ENCODE measurements at regions not wholly inside any gene's neighbourhood (a gene's known extent, or its start where the extent isn't known, plus 50 kb on each side); places are given as distances from the start of the nearest gene placed in this dataset.

GRCh38 chr2:234409590-234409989 lies 87.3 kb downstream of the ARL4C start:
- no peak for DNase-seq
- ChIA-PET CTCF (interaction anchor here (1.5 kb wide), 1 partner anchor 120 kb away, joined by 3 read pairs; no protein-coding TSS in a partner anchor), POLR2A (no interaction called here)
- Mint-ChIP-seq H3K27me3 (ENCODE audit: low read depth) (no peaks in the 10 kb centered on the region), H3K4me3 (no peak overlapping the region), H3K4me1 (ENCODE audit: low read depth) (peaks cover 11% of the 10 kb centered on the region), H3K27ac (no peak overlapping the region), H3K36me3 (ENCODE audit: low read depth) (no peaks in the 10 kb centered on the region), H3K9me3 (ENCODE audit: insufficient read depth) (no peaks in the 10 kb centered on the region)
- no peak for ATAC-seq

DNA sequence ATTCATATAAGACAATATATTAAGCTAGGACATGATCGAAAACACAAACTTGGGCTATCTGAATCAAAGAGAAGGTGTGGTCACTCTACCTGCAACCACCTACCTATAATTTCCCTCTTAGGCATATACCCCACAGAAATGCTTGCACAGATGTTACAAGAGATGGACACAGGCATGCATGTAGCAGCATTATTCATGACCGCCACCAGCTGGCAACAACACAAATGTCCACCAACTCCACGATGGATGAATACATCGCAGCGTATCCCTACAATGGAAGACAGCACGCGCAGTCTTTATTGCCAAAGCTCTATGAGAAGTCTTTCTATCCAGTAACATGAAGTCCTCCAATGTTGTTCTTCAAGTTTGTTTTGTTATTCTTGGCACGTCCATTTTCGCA lies 90.8 kb downstream of the ARL4C start:
- H3K9me3 Mint-ChIP-seq (ENCODE audit: insufficient read depth), result no peaks in the 10 kb centered on the region
- H3K27ac Mint-ChIP-seq, result no peak overlapping the region
- H3K36me3 Mint-ChIP-seq (ENCODE audit: low read depth), result peaks cover under 1% of the 10 kb centered on the region
- H3K4me3 Mint-ChIP-seq, result no peak overlapping the region
- H3K4me1 Mint-ChIP-seq (ENCODE audit: low read depth), result peaks cover 34% of the 10 kb centered on the region
- no peaks in the 10 kb centered on the region for H3K27me3 Mint-ChIP-seq (ENCODE audit: low read depth)
- ChIA-PET CTCF (no interaction called here), POLR2A (no interaction called here)
- no peak for DNase-seq
- ATAC-seq, result no peak

DNA sequence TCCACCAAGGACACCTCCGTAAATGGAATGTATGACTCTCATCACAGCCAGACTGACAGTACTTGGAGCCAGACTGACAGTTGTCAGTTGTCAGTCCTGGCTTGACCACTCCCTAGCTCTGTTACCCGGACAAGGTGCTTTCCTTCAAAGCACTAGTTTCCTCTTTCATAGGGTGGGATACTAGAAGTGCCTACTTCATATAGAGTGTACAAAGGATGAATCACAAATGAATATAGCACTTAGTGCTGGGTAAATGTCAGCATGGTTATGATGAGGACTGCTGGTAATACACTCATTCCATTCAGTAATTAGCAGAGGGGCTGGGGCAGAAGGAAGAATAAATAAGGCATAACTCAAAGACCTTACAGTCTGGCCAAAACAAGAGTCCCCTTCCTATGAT lies 91.4 kb downstream of the ARL4C start:
- no peaks in the 10 kb centered on the region for H3K27me3 Mint-ChIP-seq (ENCODE audit: low read depth)
- H3K27ac Mint-ChIP-seq, result no peak overlapping the region
- H3K4me1 Mint-ChIP-seq (ENCODE audit: low read depth), result peaks cover 40% of the 10 kb centered on the region
- H3K36me3 Mint-ChIP-seq (ENCODE audit: low read depth), result peaks cover 5% of the 10 kb centered on the region
- ChIA-PET POLR2A (interaction anchor here (0.6 to 0.8 kb wide), 2 partner anchors 91 to 911 kb away, joined by 3 to 4 read pairs; partner anchors contain the start of gene ARL4C), CTCF (interaction anchor here (0.7 kb wide), 1 partner anchor 83 kb away, joined by 3 read pairs; no protein-coding TSS in a partner anchor)
- no peaks in the 10 kb centered on the region for H3K9me3 Mint-ChIP-seq (ENCODE audit: insufficient read depth)
- ATAC-seq (no peak), DNase-seq (no peak)
- no peak overlapping the region for H3K4me3 Mint-ChIP-seq

DNA sequence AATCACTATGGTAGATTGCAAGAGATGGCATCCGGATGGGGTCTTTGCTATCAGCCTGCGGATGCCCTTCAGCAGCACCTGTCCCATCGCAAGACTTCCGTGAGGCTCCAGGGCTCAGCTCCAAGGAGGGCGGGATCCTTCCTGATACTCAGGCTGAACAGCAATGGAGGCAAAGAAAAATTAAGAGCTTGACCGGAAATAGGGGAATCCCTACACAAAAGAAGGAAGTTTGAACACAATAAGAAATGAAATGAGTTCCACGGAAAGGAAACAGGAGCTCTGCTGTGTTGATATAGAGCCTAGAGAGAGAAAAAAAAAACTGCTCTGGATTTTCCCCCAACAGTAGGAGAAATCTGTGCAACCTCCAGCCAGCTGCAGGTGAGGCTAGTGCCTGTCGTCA lies 91.9 kb downstream of the ARL4C start:
- POLR2A ChIA-PET, result interaction anchor here (0.6 to 0.8 kb wide), 2 partner anchors 92 to 910 kb away, joined by 3 to 4 read pairs; partner anchors contain the start of gene ARL4C
- H3K4me3 Mint-ChIP-seq, result no peak overlapping the region
- no peaks in the 10 kb centered on the region for H3K9me3 Mint-ChIP-seq (ENCODE audit: insufficient read depth)
- no peak for ATAC-seq
- H3K27ac Mint-ChIP-seq, result no peak overlapping the region
- DNase-seq, result no peak
- no peaks in the 10 kb centered on the region for H3K27me3 Mint-ChIP-seq (ENCODE audit: low read depth)
- H3K4me1 Mint-ChIP-seq (ENCODE audit: low read depth), result peaks cover 44% of the 10 kb centered on the region
- CTCF ChIA-PET, result interaction anchor here (0.7 kb wide), 1 partner anchor 84 kb away, joined by 3 read pairs; no protein-coding TSS in a partner anchor
- H3K36me3 Mint-ChIP-seq (ENCODE audit: low read depth), result peaks cover 6% of the 10 kb centered on the region

GRCh38 chr2:234403751-234404150 lies 93.1 kb downstream of the ARL4C start:
- POLR2A ChIA-PET, result interaction anchor here (1.3 kb wide), 2 partner anchors 22 to 51 kb away, joined by 3 read pairs; no protein-coding TSS in a partner anchor
- H3K4me1 Mint-ChIP-seq (ENCODE audit: low read depth), result peaks cover 51% of the 10 kb centered on the region
- H3K27ac Mint-ChIP-seq, result no peak overlapping the region

GRCh38 chr2:234403074-234403473 lies 93.8 kb downstream of the ARL4C start:
- peaks cover 54% of the 10 kb centered on the region for H3K4me1 Mint-ChIP-seq (ENCODE audit: low read depth)
- H3K27me3 Mint-ChIP-seq (ENCODE audit: low read depth), result no peaks in the 10 kb centered on the region
- DNase-seq (no peak), ATAC-seq (no peak)
- ChIA-PET CTCF (interaction anchor here (1.0 to 1.1 kb wide), 2 partner anchors 19 to 112 kb away, joined by 3 read pairs; no protein-coding TSS in a partner anchor), POLR2A (interaction anchor here (1.3 kb wide), 2 partner anchors 23 to 52 kb away, joined by 3 read pairs; no protein-coding TSS in a partner anchor)
- H3K27ac Mint-ChIP-seq, result no peak overlapping the region
- no peak overlapping the region for H3K4me3 Mint-ChIP-seq
- peaks cover 9% of the 10 kb centered on the region for H3K36me3 Mint-ChIP-seq (ENCODE audit: low read depth)
- H3K9me3 Mint-ChIP-seq (ENCODE audit: insufficient read depth), result no peaks in the 10 kb centered on the region

More at GRCh38 chr2:234403751-234404150, 93.1 kb downstream of the ARL4C start:
- Mint-ChIP-seq H3K9me3 (ENCODE audit: insufficient read depth) (no peaks in the 10 kb centered on the region), H3K27me3 (ENCODE audit: low read depth) (no peaks in the 10 kb centered on the region), H3K4me3 (no peak overlapping the region), H3K36me3 (ENCODE audit: low read depth) (peaks cover 9% of the 10 kb centered on the region)
- CTCF ChIA-PET, result interaction anchor here (1.0 to 1.1 kb wide), 2 partner anchors 19 to 268 kb away, joined by 3 to 4 read pairs; no protein-coding TSS in a partner anchor
- no peak for DNase-seq
- ATAC-seq, result no peak

DNA sequence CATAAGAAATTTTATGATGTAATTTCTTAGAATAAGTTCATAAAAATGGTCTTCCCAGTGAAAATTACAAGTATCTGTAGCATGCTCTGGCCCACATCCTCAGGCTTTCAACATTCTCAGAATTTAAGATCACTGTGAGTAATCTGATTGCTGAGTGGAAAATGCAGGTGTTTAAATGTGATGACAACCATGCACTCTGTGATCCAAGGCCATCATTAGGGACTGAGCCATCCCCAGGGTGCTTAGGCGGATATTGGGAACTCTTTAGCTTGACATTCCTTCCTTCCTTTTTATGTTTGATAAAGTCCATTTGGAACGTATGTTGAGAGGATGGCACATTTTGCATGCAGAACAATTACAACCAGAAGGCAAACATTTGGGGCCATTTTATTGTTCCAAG lies 95.5 kb downstream of the ARL4C start:
- peaks cover 9% of the 10 kb centered on the region for H3K36me3 Mint-ChIP-seq (ENCODE audit: low read depth)
- H3K27ac Mint-ChIP-seq, result peak overlapping the region; percentile 86
- ChIA-PET POLR2A (interaction anchor here (0.6 to 1.8 kb wide), 4 partner anchors 21 to 110 kb away, joined by 3 to 8 read pairs (median 4); no protein-coding TSS in a partner anchor), CTCF (no interaction called here)
- peak; percentile 45 for DNase-seq
- no peak overlapping the region for H3K4me3 Mint-ChIP-seq
- H3K9me3 Mint-ChIP-seq (ENCODE audit: insufficient read depth), result no peaks in the 10 kb centered on the region
- ATAC-seq, result peak; percentile 78
- H3K27me3 Mint-ChIP-seq (ENCODE audit: low read depth), result no peaks in the 10 kb centered on the region
- peaks cover 50% of the 10 kb centered on the region for H3K4me1 Mint-ChIP-seq (ENCODE audit: low read depth)

DNA sequence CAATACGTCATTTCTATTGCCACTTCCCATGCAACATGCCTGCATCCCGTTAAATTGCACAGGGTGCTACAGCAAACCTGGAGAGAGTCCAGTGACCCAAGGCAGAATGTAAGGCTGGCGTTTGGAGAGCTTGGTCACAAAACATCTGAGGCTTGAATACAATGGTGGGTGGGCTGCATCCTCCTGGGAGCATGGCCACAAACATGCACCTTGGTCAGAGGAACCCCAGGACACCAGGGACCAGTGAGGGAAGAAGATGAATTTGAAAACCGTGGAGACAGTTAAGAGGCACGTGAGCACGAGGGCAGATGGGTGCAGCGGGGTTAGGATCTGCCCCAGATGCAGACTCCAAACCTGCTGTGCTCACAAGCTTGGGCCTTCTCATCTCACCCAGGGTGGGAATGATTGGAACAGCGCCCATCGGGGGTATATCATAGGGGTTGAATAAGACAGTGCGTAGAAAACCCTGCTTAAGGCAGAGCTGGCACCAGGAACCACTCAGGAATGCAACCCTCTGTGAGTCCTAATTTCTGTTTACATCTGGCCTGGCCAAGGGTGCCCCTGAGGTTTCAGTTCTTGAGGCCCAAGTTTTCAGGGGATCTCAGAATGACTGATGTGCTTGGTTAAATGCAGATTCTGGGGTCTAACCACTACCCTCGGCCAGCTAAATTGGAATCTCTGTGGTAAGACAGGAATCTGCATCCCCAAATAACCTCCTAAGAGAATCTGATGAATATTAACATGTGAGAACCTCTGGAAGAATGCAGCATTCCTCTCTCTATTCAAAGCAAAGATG lies 97.2 kb downstream of the ARL4C start:
- no peak for DNase-seq
- H3K27me3 Mint-ChIP-seq (ENCODE audit: low read depth), result no peaks in the 10 kb centered on the region
- H3K4me3 Mint-ChIP-seq, result no peak overlapping the region
- H3K9me3 Mint-ChIP-seq (ENCODE audit: insufficient read depth), result no peaks in the 10 kb centered on the region
- peaks cover 9% of the 10 kb centered on the region for H3K36me3 Mint-ChIP-seq (ENCODE audit: low read depth)
- ATAC-seq, result no peak
- H3K27ac Mint-ChIP-seq, result peak overlapping the region; percentile 77
- H3K4me1 Mint-ChIP-seq (ENCODE audit: low read depth), result peaks cover 51% of the 10 kb centered on the region
- ChIA-PET POLR2A (interaction anchor here (0.9 to 1.8 kb wide), 2 partner anchors 26 to 108 kb away, joined by 3 to 8 read pairs; no protein-coding TSS in a partner anchor), CTCF (interaction anchor here (0.8 kb wide), 1 partner anchor 31 kb away, joined by 3 read pairs; no protein-coding TSS in a partner anchor)

DNA sequence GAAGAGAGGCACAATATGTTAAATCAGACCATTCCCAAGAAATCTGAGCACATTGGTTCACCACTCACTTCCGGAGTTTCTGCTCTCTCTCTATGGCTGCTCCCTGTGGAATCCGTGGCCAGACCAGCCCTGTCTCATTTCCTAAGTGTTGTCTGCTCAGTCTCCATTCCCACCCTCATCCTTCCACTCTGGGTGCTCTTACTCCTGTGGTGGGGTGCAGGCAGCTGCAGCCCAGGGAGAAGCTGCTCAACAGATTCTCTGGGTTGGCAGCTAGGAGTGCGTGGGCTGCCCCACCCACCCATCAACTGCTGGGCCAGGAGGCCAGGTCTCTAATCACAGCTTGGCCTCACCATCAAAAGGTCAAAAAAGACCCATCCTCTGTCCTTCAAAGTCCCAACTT lies 98.3 kb downstream of the ARL4C start:
- ATAC-seq, result no peak
- CTCF ChIA-PET, result interaction anchor here (1.0 kb wide), 1 partner anchor 24 kb away, joined by 3 read pairs; no protein-coding TSS in a partner anchor
- no peak for DNase-seq
- H3K4me3 Mint-ChIP-seq, result no peak overlapping the region
- POLR2A ChIA-PET, result no interaction called here
- peak overlapping the region; percentile 59 for H3K27ac Mint-ChIP-seq
- H3K4me1 Mint-ChIP-seq (ENCODE audit: low read depth), result peaks cover 58% of the 10 kb centered on the region
- H3K36me3 Mint-ChIP-seq (ENCODE audit: low read depth), result peaks cover 9% of the 10 kb centered on the region
- H3K27me3 Mint-ChIP-seq (ENCODE audit: low read depth), result no peaks in the 10 kb centered on the region
- H3K9me3 Mint-ChIP-seq (ENCODE audit: insufficient read depth), result no peaks in the 10 kb centered on the region

- Mint-ChIP-seq H3K4me3 (no peak overlapping the region), H3K27me3 (ENCODE audit: low read depth) (no peaks in the 10 kb centered on the region), H3K27ac (peak overlapping the region; percentile 28), H3K9me3 (ENCODE audit: insufficient read depth) (no peaks in the 10 kb centered on the region), H3K36me3 (ENCODE audit: low read depth) (peaks cover 7% of the 10 kb centered on the region), H3K4me1 (ENCODE audit: low read depth) (peaks cover 55% of the 10 kb centered on the region)
- ChIA-PET CTCF (interaction anchor here (0.7 to 1.6 kb wide), 2 partner anchors 87 to 1344 kb away, joined by 3 read pairs; no protein-coding TSS in a partner anchor), POLR2A (no interaction called here)
- DNase-seq (no peak), ATAC-seq (no peak)
Measured at GRCh38 chr2:234395891-234396420, 100.9 kb downstream of the ARL4C start.

DNA sequence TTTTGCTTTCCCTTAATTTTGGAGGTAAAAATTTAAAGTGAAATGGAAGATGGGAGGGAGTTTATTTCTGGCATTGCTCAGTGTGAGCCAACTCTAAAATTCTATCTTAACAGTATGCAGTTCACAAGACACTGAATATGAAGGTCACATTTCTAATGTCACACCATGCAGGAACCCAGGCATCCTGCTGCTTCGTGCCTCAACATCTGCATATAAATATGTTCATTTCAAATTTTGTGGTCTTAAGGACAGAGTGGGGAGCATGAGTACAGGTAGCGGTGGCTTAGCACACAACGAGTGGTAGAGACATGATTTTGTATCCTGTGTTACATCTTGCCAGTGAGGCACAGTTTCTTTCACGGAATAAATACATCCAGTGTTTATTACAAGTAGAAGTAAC lies 102.4 kb downstream of the ARL4C start:
- CTCF ChIA-PET, result no interaction called here
- H3K36me3 Mint-ChIP-seq (ENCODE audit: low read depth), result peaks cover under 1% of the 10 kb centered on the region
- H3K27me3 Mint-ChIP-seq (ENCODE audit: low read depth), result no peaks in the 10 kb centered on the region
- DNase-seq (no peak), ATAC-seq (no peak)
- POLR2A ChIA-PET, result no interaction called here
- H3K27ac Mint-ChIP-seq, result peak overlapping the region; percentile 11
- peaks cover 42% of the 10 kb centered on the region for H3K4me1 Mint-ChIP-seq (ENCODE audit: low read depth)
- H3K9me3 Mint-ChIP-seq (ENCODE audit: insufficient read depth), result no peaks in the 10 kb centered on the region
- no peak overlapping the region for H3K4me3 Mint-ChIP-seq

DNA sequence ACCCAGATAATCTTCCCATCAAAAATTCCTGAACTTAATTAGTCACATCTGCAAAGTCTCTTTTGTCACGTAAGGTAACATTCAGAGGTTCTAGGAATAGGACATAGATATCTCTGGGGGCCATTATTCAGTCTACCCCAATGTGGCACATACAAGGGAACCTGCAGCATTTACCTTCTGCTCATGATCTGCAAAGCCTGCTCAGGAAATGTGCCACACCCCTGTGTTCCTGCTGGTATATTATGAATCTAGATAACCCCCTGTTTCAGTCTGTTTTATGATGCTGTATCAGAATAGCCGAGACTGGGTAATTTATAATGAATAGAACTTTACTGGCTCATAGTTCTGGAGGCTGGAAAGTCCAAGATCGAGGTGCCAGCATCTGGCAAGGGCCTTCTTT lies 103.5 kb downstream of the ARL4C start:
- Mint-ChIP-seq H3K4me1 (ENCODE audit: low read depth) (peaks cover 37% of the 10 kb centered on the region), H3K36me3 (ENCODE audit: low read depth) (no peaks in the 10 kb centered on the region), H3K4me3 (no peak overlapping the region), H3K9me3 (ENCODE audit: insufficient read depth) (no peaks in the 10 kb centered on the region), H3K27ac (no peak overlapping the region), H3K27me3 (ENCODE audit: low read depth) (no peaks in the 10 kb centered on the region)
- ATAC-seq (no peak), DNase-seq (no peak)
- ChIA-PET CTCF (interaction anchor here (1.4 kb wide), 1 partner anchor 20 kb away, joined by 4 read pairs; no protein-coding TSS in a partner anchor), POLR2A (no interaction called here)

Data from activated CD8-positive, alpha-beta T cell treated with anti-CD3 and anti-CD28 coated beads, Interleukin-2, amount 10 ng/mL, durations not matched to agents 7 days and 5 days (primary cell).